K562 (cell line): ENCODE measurements at regions not wholly inside any gene's neighbourhood (a gene's known extent, or its start where the extent isn't known, plus 50 kb on each side); places are given as distances from the start of the nearest gene placed in this dataset.

ENCODE experiments used
- ATAC-seq: fragments of 200-7000 bp; cut with Tn5 transposase; 3 replicates; pipeline ENCODE4 v1.9.1; 2020; ENCODE audit warnings: moderate library complexity
- BruUV-seq: library from RNA; stranded (reverse); fragments of 400-500 nt; replicated peaks from 2 replicates; lab custom pipeline; 2021; lab: Mats Ljungman, UMichigan
- CTCF ChIA-PET: fragments of 300-600 bp; formaldehyde crosslinking; extraction: SDS; loops from one replicate; lab custom pipeline; 2021; ENCODE audit warnings: low intra/inter-chr PET ratio; lab: Yijun Ruan, JAX
- POLR2A ChIA-PET: fragments of 300-600, 350-650 bp; sonication (Branson Sonifier 250); formaldehyde crosslinking; extraction: SDS; loops from one replicate; lab custom pipeline; 2021; ENCODE audit warnings: antibody characterized with exemption, inconsistent platforms; lab: Yijun Ruan, JAX
- DNase-seq, 4 experiments: peaks; one replicate each; pipeline versions ENCODE4 v3.0.0 to v3.0.0-alpha.2; 2011 to 2018; ENCODE audit warnings: low spot score in 3 of 4, mixed read lengths in 3 of 4; ENCODE audit errors: extremely low read depth in 1 of 4
- FAIRE-seq: peaks from 2 replicates; lab custom pipeline; 2011; peaks lifted over from hg19 to GRCh38; lab: Jason Lieb, UNC
- H2AFZ ChIP-seq: 2 replicates; pipeline ENCODE4 v1.6.0; 2011; ENCODE audit warnings: low read depth, low read length, control low read depth, inconsistent platforms
- H3K27ac ChIP-seq: fragments of 200-600 bp; 3 replicates; pipeline ENCODE4 v1.8.0; 2011; ENCODE audit warnings: low read depth, mild to moderate bottlenecking, control low read depth, inconsistent platforms, low read length, moderate library complexity, mixed read lengths; ENCODE audit errors: extremely low read depth
- H3K27me3 ChIP-seq, 2 experiments: fragments of 300-600 bp in 1 of 2; 2 replicates in 1 of 2; 3 replicates in 1 of 2; pipeline versions ENCODE4 v1.6.0 to v1.8.0; 2011; ENCODE audit warnings: inconsistent platforms in 2 of 2, low read length in 2 of 2, mild to moderate bottlenecking in 1 of 2, mixed read lengths in 1 of 2, moderate library complexity in 1 of 2; ENCODE audit not compliant: control insufficient read depth in 2 of 2, insufficient read depth in 2 of 2
- H3K36me3 ChIP-seq: fragments of 300-600 bp; 3 replicates; pipeline ENCODE4 v1.8.0; 2011; ENCODE audit warnings: mild to moderate bottlenecking, low read length, inconsistent platforms; ENCODE audit not compliant: control insufficient read depth, insufficient read depth
- H3K4me1 ChIP-seq, 2 experiments: fragments of 200-600 bp in 1 of 2; replicated peaks in 1 of 2; 2 replicates in 1 of 2; 3 replicates in 1 of 2; pipeline versions ENCODE4 v1.5.1 to v1.8.0; 2011; ENCODE audit warnings: inconsistent platforms in 2 of 2, low read length in 2 of 2, mild to moderate bottlenecking in 1 of 2, mixed read lengths in 1 of 2, moderate library complexity in 1 of 2; ENCODE audit not compliant: control insufficient read depth in 2 of 2, insufficient read depth in 2 of 2
- H3K4me2 ChIP-seq: 2 replicates; pipeline ENCODE4 v1.6.1; 2011; ENCODE audit warnings: low read length, control low read depth, inconsistent platforms, mixed read lengths; ENCODE audit not compliant: insufficient read depth
- H3K4me3 ChIP-seq: fragments of 200-600 bp; sonication (generic), shearing (Covaris generic); 2 replicates; pipeline ENCODE4 v1.5.1; 2016; ENCODE audit warnings: control low read depth, inconsistent platforms
- H3K79me2 ChIP-seq: fragments of 200-600 bp; 3 replicates; pipeline ENCODE4 v1.8.0; 2011; ENCODE audit warnings: low read length, inconsistent platforms; ENCODE audit not compliant: control insufficient read depth, insufficient read depth
- H3K9ac ChIP-seq, 2 experiments: 2 replicates each; pipeline versions ENCODE4 v1.6.0 to v1.6.1; 2011; ENCODE audit warnings: low read depth in 2 of 2, low read length in 2 of 2, control low read depth in 1 of 2, inconsistent platforms in 1 of 2, mild to moderate bottlenecking in 1 of 2, mixed read lengths in 1 of 2; ENCODE audit not compliant: insufficient read depth in 1 of 2
- H3K9me1 ChIP-seq: one replicate; pipeline ENCODE4 v1.6.0; 2011; ENCODE audit warnings: inconsistent platforms, mild to moderate bottlenecking, low read length, moderate library complexity; ENCODE audit not compliant: control insufficient read depth, insufficient read depth
- H3K9me3 ChIP-seq: replicated peaks from 2 replicates; pipeline ENCODE4 v1.5.1; 2011; ENCODE audit warnings: low read depth, low read length, inconsistent platforms; ENCODE audit not compliant: control insufficient read depth, insufficient read depth
- H4K20me1 ChIP-seq: replicated peaks from 2 replicates; pipeline ENCODE4 v1.6.1; 2011; ENCODE audit warnings: low read length, inconsistent platforms, mixed read lengths; ENCODE audit not compliant: control insufficient read depth, insufficient read depth
- BHLHE40 ChIP-seq: IDR thresholded peaks from 2 replicates; pipeline ENCODE4 v1.6.1; 2011; ENCODE audit warnings: low read length, improper control_type of control experiment
- ETV1 ChIP-seq: fragments of 450-650 bp; conservative IDR thresholded peaks from 2 replicates; pipeline ENCODE4 v1.6.1; 2016; ENCODE audit warnings: missing genetic modification characterization, control low read depth, low read depth, missing compliant biosample characterization
- KDM2B ChIP-seq: fragments of 250-450 bp; sonication (Bioruptor Pico); IDR thresholded peaks from 2 replicates; pipeline ENCODE4 v1.8.0; 2021; ENCODE audit warnings: mild to moderate bottlenecking, moderate library complexity
- KLF1 ChIP-seq: fragments of 450-650 bp; IDR thresholded peaks from 2 replicates; pipeline ENCODE4 v1.6.1; 2016; ENCODE audit warnings: missing genetic modification characterization, missing compliant biosample characterization
- PURB ChIP-seq: sonication (generic); formaldehyde crosslinking; IDR thresholded peaks from 2 replicates; pipeline ENCODE4 v1.9.0; 2021; ENCODE audit warnings: low read depth, mild to moderate bottlenecking, missing genetic modification reagents
- RAD21 ChIP-seq, 2 experiments: fragments of 250-450 bp in 1 of 2; fragments of 450-650 bp in 1 of 2; sonication (Bioruptor Pico) in 1 of 2; formaldehyde crosslinking in 1 of 2; IDR thresholded peaks in 1 of 2; conservative IDR thresholded peaks in 1 of 2; 2 replicates each; pipeline versions ENCODE4 v1.4.0 to v1.8.0; 2020 to 2022; ENCODE audit warnings: mild to moderate bottlenecking in 2 of 2, moderate library complexity in 1 of 2
- SNIP1 ChIP-seq: fragments of 450-650 bp; IDR thresholded peaks from 2 replicates; pipeline ENCODE4 v1.7.1; 2017; ENCODE audit warnings: low read depth, mild to moderate bottlenecking
- SNRNP70 ChIP-seq: fragments of 200-400 bp; formaldehyde crosslinking; optimal IDR thresholded peaks from 2 replicates; pipeline ENCODE3; 2017; ENCODE audit warnings: low read depth, low read length
- TEAD4 ChIP-seq, 2 experiments: sonication (generic) in 1 of 2; formaldehyde crosslinking in 1 of 2; IDR thresholded peaks; 2 replicates each; pipeline versions ENCODE4 v1.6.1 to v1.8.0; 2012 to 2022; ENCODE audit warnings: borderline replicate concordance in 1 of 2, inconsistent platforms in 1 of 2, low read length in 1 of 2, mild to moderate bottlenecking in 1 of 2, missing genetic modification reagents in 1 of 2
- TOE1 ChIP-seq, 2 experiments: fragments of 450-650 bp in 1 of 2; sonication (generic) in 1 of 2; formaldehyde crosslinking in 1 of 2; IDR thresholded peaks; 2 replicates each; pipeline versions ENCODE4 v1.7.1 to v1.8.0; 2016 to 2022; ENCODE audit warnings: borderline replicate concordance in 2 of 2, mild to moderate bottlenecking in 2 of 2, antibody characterized with exemption in 1 of 2, inconsistent platforms in 1 of 2, low read depth in 1 of 2, missing genetic modification reagents in 1 of 2, moderate library complexity in 1 of 2
- TRIM28 ChIP-seq: fragments of 450-650 bp; IDR thresholded peaks from 2 replicates; pipeline ENCODE4 v1.6.1; 2017
- U2AF2 ChIP-seq: fragments of 200-400 bp; formaldehyde crosslinking; optimal IDR thresholded peaks from 2 replicates; pipeline ENCODE3; 2017; ENCODE audit warnings: low read depth, mild to moderate bottlenecking, low read length
- ZKSCAN3 ChIP-seq: fragments of 250-450 bp; sonication (Bioruptor Pico); IDR thresholded peaks from 2 replicates; pipeline ENCODE4 v1.4.0; 2020
- ZNF146 ChIP-seq: IDR thresholded peaks from one replicate; pipeline ENCODE4 v1.6.1; 2018; ENCODE audit warnings: missing compliant biosample characterization; ENCODE audit not compliant: unreplicated experiment
- WGBS: fragments of 100-300 bp; shearing (Covaris generic); methylation state at CpG from one replicate; pipeline ENCODE4 v1.1.6; 2016; ENCODE audit warnings: low coverage, mixed read lengths; ENCODE audit not compliant: insufficient coverage; ENCODE audit errors: missing lambda C conversion rate; 5-methylcytosine and 5-hydroxymethylcytosine counted together
- in situ Hi-C: fragments of 300-500 bp; cut with MboI; formaldehyde crosslinking; loops from 4 replicates; pipeline ENCODE4 v1.15.0; 2018; ENCODE audit warnings: inconsistent platforms, mixed read lengths
- intact Hi-C: fragments of 100-400 bp; cut with micrococcal nuclease; formaldehyde crosslinking; loops from 2 replicates; pipeline ENCODE4 v1.14.2; 2022
- TF ChIP-seq, protein P1 (sequence below): sonication (generic); formaldehyde crosslinking; IDR thresholded peaks from 2 replicates; pipeline ENCODE4 v1.8.1; 2022; ENCODE audit warnings: missing genetic modification reagents
- TF ChIP-seq, protein P2 (sequence below): sonication (generic); formaldehyde crosslinking; IDR thresholded peaks from 2 replicates; pipeline ENCODE4 v1.8.1; 2023; ENCODE audit warnings: mild to moderate bottlenecking, missing genetic modification reagents

DNA sequence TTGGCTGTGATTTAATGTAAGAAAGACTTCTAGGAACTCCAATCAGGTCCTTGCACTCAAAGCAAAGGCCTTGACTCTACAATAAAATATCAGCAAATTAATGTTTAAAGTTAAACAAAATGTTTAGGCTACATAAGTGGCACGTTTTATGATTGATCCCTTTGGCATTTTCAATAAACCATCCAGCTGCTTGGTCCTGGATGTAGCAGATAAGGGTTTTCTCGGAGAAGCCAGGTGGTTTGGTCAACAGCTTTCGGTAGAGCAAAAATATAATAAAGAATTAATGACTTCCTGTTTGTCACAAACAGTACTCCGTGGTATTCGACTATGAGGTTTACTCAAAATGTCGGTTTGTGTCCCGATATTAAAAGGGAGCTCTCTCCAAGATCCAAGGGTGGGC, 95.8 kb downstream of the GEMIN8 start:
- no peak for ATAC-seq
- no TSS peak for BruUV-seq
- intact Hi-C loops, result no loop called here
- POLR2A ChIA-PET, result interaction anchor here (1.2 kb wide), 1 partner anchor 11 kb away, joined by 3 read pairs; no protein-coding TSS in a partner anchor
- TF ChIP-seq TRIM28 (no peak), TEAD4 (IDR thresholded peaks at IDR 0.05; ENCODE audit: low read length) (no peak), TEAD4 (CRISPR knock-in tag; IDR thresholded peaks at IDR 0.05; ENCODE audit: borderline replicate concordance) (no peak), KDM2B (CRISPR knock-in tag) (no peak), PURB (CRISPR knock-in tag) (no peak), U2AF2 (no peak), SNRNP70 (no peak), TOE1 (IDR thresholded peaks at IDR 0.05; ENCODE audit: borderline replicate concordance) (no peak), TOE1 (CRISPR knock-in tag; IDR thresholded peaks at IDR 0.05; ENCODE audit: borderline replicate concordance, low read depth) (no peak), RAD21 (CRISPR knock-in tag; conservative IDR thresholded peaks at IDR 0.05 in 1 of 2, IDR thresholded peaks at IDR 0.05 in 1 of 2) (no peak), BHLHE40 (no peak), KLF1 (tag) (no peak), ZKSCAN3 (CRISPR knock-in tag) (no peak), ETV1 (tag) (no peak), SNIP1 (no peak), ZNF146 (CRISPR knock-in tag) (no peak)
- TF ChIP-seq, protein P1, sequence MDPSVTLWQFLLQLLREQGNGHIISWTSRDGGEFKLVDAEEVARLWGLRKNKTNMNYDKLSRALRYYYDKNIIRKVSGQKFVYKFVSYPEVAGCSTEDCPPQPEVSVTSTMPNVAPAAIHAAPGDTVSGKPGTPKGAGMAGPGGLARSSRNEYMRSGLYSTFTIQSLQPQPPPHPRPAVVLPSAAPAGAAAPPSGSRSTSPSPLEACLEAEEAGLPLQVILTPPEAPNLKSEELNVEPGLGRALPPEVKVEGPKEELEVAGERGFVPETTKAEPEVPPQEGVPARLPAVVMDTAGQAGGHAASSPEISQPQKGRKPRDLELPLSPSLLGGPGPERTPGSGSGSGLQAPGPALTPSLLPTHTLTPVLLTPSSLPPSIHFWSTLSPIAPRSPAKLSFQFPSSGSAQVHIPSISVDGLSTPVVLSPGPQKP, result no peak
- TF ChIP-seq, protein P2, sequence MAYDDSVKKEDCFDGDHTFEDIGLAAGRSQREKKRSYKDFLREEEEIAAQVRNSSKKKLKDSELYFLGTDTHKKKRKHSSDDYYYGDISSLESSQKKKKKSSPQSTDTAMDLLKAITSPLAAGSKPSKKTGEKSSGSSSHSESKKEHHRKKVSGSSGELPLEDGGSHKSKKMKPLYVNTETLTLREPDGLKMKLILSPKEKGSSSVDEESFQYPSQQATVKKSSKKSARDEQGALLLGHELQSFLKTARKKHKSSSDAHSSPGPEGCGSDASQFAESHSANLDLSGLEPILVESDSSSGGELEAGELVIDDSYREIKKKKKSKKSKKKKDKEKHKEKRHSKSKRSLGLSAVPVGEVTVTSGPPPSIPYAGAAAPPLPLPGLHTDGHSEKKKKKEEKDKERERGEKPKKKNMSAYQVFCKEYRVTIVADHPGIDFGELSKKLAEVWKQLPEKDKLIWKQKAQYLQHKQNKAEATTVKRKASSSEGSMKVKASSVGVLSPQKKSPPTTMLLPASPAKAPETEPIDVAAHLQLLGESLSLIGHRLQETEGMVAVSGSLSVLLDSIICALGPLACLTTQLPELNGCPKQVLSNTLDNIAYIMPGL (CRISPR knock-in tag), result no peak
- no peak for FAIRE-seq
- CTCF ChIA-PET, result no interaction called here
- no peaks in the 10 kb centered on the region for H3K9me3 ChIP-seq
- H3K4me1 ChIP-seq, result peaks cover 0 to 9% of the 10 kb centered on the region in 2 experiments; a peak in 1 of 5 replicates
- no peaks in the 10 kb centered on the region for H3K9me1 ChIP-seq
- H3K27me3 ChIP-seq, result peaks cover 8 to 15% of the 10 kb centered on the region in 2 experiments; a peak in 3 of 5 replicates
- no peak for DNase-seq
- H3K9ac ChIP-seq, result no peak overlapping the region
- no peak overlapping the region for H2AFZ ChIP-seq
- H3K4me2 ChIP-seq, result no peak overlapping the region
- no peak overlapping the region for H3K27ac ChIP-seq
- H3K79me2 ChIP-seq, result no peaks in the 10 kb centered on the region
- WGBS, result 5% methylated on average over 7 of the region's 7 CpGs
- H3K36me3 ChIP-seq, result no peaks in the 10 kb centered on the region
- in situ Hi-C loops, result no loop called here
- no peaks in the 10 kb centered on the region for H4K20me1 ChIP-seq
- H3K4me3 ChIP-seq, result no peak overlapping the region
